IPS-18a (cell line): ENCODE measurements at regions not wholly inside any gene's neighbourhood (a gene's known extent, or its start where the extent isn't known, plus 50 kb on each side); places are given as distances from the start of the nearest gene placed in this dataset.
"Not testable (repeated sequence)": the region's sequence is repeated elsewhere in the genome, so short reads cannot be mapped to it uniquely, and the experiment has no call there.

Experiments
- H3K27ac ChIP-seq: one replicate; pipeline ENCODE4 v1.5.1; 2013; ENCODE audit warnings: low read length
- H3K27me3 ChIP-seq: one replicate; pipeline ENCODE4 v1.6.1; 2013; ENCODE audit warnings: mild to moderate bottlenecking, low read length; ENCODE audit not compliant: control insufficient read depth, insufficient read depth
- H3K36me3 ChIP-seq: one replicate; pipeline ENCODE4 v1.6.1; 2013; ENCODE audit warnings: low read depth, low read length; ENCODE audit not compliant: control insufficient read depth
- H3K4me1 ChIP-seq: one replicate; pipeline ENCODE4 v1.6.1; 2013; ENCODE audit warnings: low read depth, low read length; ENCODE audit not compliant: control insufficient read depth
- H3K4me3 ChIP-seq: one replicate; pipeline ENCODE4 v1.5.1; 2013; ENCODE audit warnings: low read length
- H3K9ac ChIP-seq: one replicate; pipeline ENCODE4 v1.6.1; 2013; ENCODE audit warnings: mild to moderate bottlenecking, low read length, moderate library complexity
- H3K9me3 ChIP-seq: one replicate; pipeline ENCODE4 v1.6.1; 2013; ENCODE audit warnings: low read depth, low read length; ENCODE audit not compliant: control insufficient read depth

DNA sequence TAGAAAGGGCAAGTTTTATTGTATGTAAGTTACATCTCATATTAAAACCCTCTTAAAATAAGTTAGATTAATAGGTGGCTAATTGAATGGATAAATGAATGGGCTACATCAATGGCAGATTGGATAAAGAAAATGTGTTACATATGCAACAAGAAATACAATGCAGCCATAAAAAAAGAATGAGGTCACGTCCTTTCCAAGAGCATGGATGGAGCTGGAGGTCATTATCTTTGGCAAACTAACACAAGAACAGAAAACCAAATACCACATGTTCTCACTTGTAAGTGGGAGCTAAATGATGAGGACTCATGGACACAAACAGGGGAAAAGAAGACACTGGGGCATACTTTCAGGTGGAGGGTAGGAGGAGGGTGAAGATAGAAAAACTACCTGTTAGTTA lies 182.2 kb upstream of the GNAI1 start:
- Histone ChIP-seq H3K9me3 (no peaks in the 10 kb centered on the region), H3K9ac (no peak overlapping the region), H3K27ac (no peak overlapping the region), H3K4me1 (no peaks in the 10 kb centered on the region), H3K36me3 (no peaks in the 10 kb centered on the region), H3K27me3 (no peaks in the 10 kb centered on the region), H3K4me3 (no peak overlapping the region)

DNA sequence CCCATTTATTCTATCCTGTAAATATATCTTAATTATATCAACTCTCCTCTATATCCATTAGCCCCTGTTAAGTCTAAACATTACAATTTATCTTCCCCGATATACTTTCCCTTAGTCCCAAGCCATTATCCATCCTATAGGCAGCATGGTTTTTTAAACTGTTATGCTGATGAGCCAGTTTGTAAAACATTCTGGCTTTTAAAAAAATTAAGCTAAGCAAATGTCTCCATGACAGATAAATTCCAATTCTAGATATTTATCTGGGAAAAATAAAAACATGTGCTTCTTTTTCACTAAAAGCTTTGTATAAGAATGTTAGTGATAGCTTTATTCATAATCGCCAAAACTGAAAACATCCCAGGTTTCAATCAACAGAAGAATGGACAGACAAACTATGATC lies 183.2 kb upstream of the GNAI1 start:
- no peaks in the 10 kb centered on the region for H3K27me3 ChIP-seq
- H3K9ac ChIP-seq, result no peak overlapping the region
- no peak overlapping the region for H3K27ac ChIP-seq
- H3K4me1 ChIP-seq, result no peaks in the 10 kb centered on the region
- H3K9me3 ChIP-seq, result peaks cover 3% of the 10 kb centered on the region
- H3K36me3 ChIP-seq, result no peaks in the 10 kb centered on the region
- no peak overlapping the region for H3K4me3 ChIP-seq

GRCh38 chr7:79949778-79950177 lies 184.9 kb upstream of the GNAI1 start:
- no peaks in the 10 kb centered on the region for H3K36me3 ChIP-seq
- no peak overlapping the region for H3K27ac ChIP-seq
- no peak overlapping the region for H3K4me3 ChIP-seq
- H3K4me1 ChIP-seq, result no peaks in the 10 kb centered on the region
- H3K9ac ChIP-seq, result no peak overlapping the region
- H3K27me3 ChIP-seq, result no peaks in the 10 kb centered on the region
- H3K9me3 ChIP-seq, result peaks cover 3% of the 10 kb centered on the region

DNA sequence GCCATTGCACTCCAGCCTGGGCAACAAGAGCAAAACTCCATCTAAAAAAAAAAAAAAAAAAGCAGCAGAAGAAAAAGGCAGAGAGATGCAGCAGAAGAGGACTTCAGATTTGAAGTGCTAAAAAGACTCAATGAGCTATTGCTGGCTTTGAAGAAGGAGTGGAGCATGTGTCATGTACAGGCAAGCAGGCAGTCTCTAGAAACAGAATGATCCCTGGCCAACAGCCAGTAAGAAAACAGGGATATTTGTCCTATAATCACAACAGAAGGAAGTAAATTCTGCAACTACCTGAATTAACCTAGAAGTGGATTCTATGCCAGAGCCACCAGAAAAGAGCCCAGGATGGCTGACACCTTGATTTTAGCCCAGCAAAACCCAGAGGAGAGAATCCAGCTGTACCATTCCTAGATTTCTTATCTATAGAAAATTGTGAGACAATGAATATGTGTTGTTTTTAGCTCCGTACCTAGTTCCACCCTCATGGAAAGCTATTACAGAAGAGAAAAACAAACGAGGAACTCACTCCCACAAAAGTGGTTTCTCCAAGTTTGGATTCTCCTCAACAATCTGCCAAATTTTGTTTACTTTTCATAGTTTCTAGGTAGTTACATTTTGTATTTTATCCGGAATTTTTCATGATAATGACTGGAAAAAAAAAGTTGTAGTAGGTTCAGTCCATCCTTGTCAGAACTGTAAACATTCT lies 198.2 kb upstream of the GNAI1 start:
- Histone ChIP-seq H3K4me3 (no peak overlapping the region), H3K4me1 (no peaks in the 10 kb centered on the region), H3K27me3 (no peaks in the 10 kb centered on the region), H3K9me3 (no peaks in the 10 kb centered on the region), H3K27ac (no peak overlapping the region), H3K36me3 (no peaks in the 10 kb centered on the region), H3K9ac (no peak overlapping the region)

DNA sequence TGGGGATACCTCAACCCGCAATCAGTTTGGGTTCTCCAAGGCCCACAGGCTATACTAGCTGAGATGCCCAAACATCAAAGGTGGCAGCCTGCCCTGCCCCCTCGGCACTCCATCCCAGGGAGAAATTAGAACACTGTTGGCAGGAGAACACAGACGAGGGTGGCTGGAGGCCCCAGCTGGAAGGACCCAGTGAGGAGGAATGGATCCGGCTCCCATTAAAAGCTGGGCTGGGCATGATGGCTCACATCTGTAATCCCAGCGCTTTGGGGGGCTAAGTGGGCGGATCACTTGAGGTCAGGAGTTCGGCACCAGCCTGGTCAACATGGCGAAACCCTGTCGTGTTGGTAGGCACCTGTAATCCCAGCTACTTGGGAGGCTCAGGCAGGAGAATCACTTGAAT lies 199.9 kb upstream of the GNAI1 start:
- Histone ChIP-seq H3K4me3 (no peak overlapping the region), H3K9ac (no peak overlapping the region), H3K27ac (no peak overlapping the region), H3K36me3 (no peaks in the 10 kb centered on the region), H3K27me3 (no peaks in the 10 kb centered on the region), H3K9me3 (no peaks in the 10 kb centered on the region), H3K4me1 (no peaks in the 10 kb centered on the region)

- Histone ChIP-seq H3K27me3 (no peaks in the 10 kb centered on the region), H3K4me1 (no peaks in the 10 kb centered on the region), H3K36me3 (no peaks in the 10 kb centered on the region), H3K4me3 (no peak overlapping the region), H3K9me3 (no peaks in the 10 kb centered on the region), H3K9ac (no peak overlapping the region), H3K27ac (no peak overlapping the region)
These were observed 201.5 kb upstream of the GNAI1 start for GRCh38 chr7:79933144-79933543.

- Histone ChIP-seq H3K4me3 (no peak overlapping the region), H3K27ac (no peak overlapping the region), H3K4me1 (no peaks in the 10 kb centered on the region), H3K9ac (no peak overlapping the region), H3K27me3 (no peaks in the 10 kb centered on the region), H3K9me3 (no peaks in the 10 kb centered on the region), H3K36me3 (no peaks in the 10 kb centered on the region)
These were observed 204.0 kb upstream of the GNAI1 start for GRCh38 chr7:79930604-79931003.

- no peak overlapping the region for H3K27ac ChIP-seq
- H3K4me1 ChIP-seq, result no peaks in the 10 kb centered on the region
- H3K4me3 ChIP-seq, result no peak overlapping the region
- no peaks in the 10 kb centered on the region for H3K27me3 ChIP-seq
- H3K36me3 ChIP-seq, result no peaks in the 10 kb centered on the region
- no peak overlapping the region for H3K9ac ChIP-seq
- no peaks in the 10 kb centered on the region for H3K9me3 ChIP-seq
These were observed 207.5 kb upstream of the GNAI1 start for GRCh38 chr7:79927116-79927515.

DNA sequence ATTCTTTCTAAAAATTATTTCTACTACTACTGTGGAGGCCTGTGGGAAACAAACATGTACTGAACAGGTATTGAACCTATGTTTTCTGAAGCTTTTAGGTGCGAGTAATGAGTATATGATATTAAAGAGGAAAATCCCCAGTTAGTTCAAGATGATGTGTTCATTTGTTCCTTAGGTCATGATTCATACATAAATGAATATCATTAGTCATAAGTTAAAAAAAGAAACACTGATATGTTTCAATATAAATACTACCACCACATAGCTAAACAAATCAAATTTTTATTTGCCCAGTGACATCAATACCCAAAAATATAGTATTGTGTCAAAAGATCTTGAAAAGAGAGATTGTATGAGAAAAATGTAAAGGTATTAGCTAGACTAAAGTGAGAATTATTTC lies 210.7 kb upstream of the GNAI1 start:
- H3K9ac ChIP-seq, result no peak overlapping the region
- H3K4me1 ChIP-seq, result no peaks in the 10 kb centered on the region
- no peaks in the 10 kb centered on the region for H3K36me3 ChIP-seq
- H3K27me3 ChIP-seq, result no peaks in the 10 kb centered on the region
- no peak overlapping the region for H3K27ac ChIP-seq
- peaks cover 3% of the 10 kb centered on the region for H3K9me3 ChIP-seq
- no peak overlapping the region for H3K4me3 ChIP-seq

- no peak overlapping the region for H3K4me3 ChIP-seq
- H3K4me1 ChIP-seq, result no peaks in the 10 kb centered on the region
- H3K36me3 ChIP-seq, result no peaks in the 10 kb centered on the region
- peaks cover 3% of the 10 kb centered on the region for H3K9me3 ChIP-seq
- no peak overlapping the region for H3K27ac ChIP-seq
- no peak overlapping the region for H3K9ac ChIP-seq
- no peaks in the 10 kb centered on the region for H3K27me3 ChIP-seq
These were observed 211.7 kb upstream of the GNAI1 start for GRCh38 chr7:79922894-79923293.

DNA sequence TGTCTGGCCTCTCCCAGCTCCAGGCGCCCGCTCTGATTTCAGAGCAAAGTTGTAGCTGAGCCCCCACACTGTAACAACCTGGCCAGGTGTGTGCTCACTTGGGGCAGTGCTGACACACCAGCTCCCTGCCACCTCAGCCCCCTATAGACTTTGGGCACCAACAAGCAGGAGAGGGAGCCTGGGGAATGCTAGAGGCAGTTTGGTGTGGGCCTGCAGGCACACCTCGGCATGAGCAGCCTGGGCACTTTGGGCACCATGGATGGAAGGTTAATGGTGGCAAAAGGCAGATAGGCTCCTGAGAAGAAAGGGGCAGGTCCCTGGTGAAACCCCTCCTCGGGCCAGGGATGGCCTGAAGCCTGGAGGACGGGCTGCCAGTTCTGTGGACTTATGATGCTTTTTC lies 212.7 kb upstream of the GNAI1 start:
- Histone ChIP-seq H3K27me3 (no peaks in the 10 kb centered on the region), H3K9me3 (peaks cover 3% of the 10 kb centered on the region), H3K27ac (no peak overlapping the region), H3K4me3 (no peak overlapping the region), H3K36me3 (no peaks in the 10 kb centered on the region), H3K9ac (no peak overlapping the region), H3K4me1 (no peaks in the 10 kb centered on the region)

- not testable (repeated sequence) for H3K27me3 ChIP-seq, H3K4me3 ChIP-seq, H3K4me1 ChIP-seq, H3K36me3 ChIP-seq, H3K9ac ChIP-seq, H3K9me3 ChIP-seq, H3K27ac ChIP-seq
These were observed 216.0 kb upstream of the GNAI1 start for GRCh38 chr7:79918632-79919031.
